AML-193 (cell line): ENCODE measurements at regions not wholly inside any gene's neighbourhood (a gene's known extent, or its start where the extent isn't known, plus 50 kb on each side); places are given as distances from the start of the nearest gene placed in this dataset.
"Not testable (repeated sequence)": the region's sequence is repeated elsewhere in the genome, so short reads cannot be mapped to it uniquely, and the experiment has no call there.

Source experiments
- DNase-seq, 2 experiments: peaks; one replicate each; lab custom pipeline; 2025; lab: John Stamatoyannopoulos, UW

GRCh38 chr9:90147426-90147825 lies 495.2 kb downstream of the DIRAS2 start:
- no peak for DNase-seq

DNA sequence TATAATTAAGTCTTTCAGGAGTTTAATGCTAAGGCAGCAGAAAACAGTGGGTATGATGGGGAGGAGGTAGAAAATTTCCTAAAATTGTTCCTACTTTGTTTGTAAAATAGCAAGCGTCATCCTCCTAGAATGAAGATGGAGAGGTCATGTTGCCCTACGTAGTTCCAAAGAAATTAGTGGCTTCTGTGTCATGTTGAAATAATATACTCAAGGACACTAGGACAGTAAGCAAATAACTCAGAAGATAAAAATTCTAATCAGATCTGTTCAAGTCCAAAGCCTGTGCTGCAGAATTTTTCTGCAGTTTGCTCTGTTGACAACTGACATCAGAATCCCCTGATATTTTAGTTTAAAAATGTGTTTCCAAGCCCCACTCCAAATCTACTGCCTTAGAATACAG lies 486.3 kb downstream of the DIRAS2 start:
- DNase-seq = no peak

GRCh38 chr9:90162326-90162725 lies 480.3 kb downstream of the DIRAS2 start:
- no peak for DNase-seq

DNA sequence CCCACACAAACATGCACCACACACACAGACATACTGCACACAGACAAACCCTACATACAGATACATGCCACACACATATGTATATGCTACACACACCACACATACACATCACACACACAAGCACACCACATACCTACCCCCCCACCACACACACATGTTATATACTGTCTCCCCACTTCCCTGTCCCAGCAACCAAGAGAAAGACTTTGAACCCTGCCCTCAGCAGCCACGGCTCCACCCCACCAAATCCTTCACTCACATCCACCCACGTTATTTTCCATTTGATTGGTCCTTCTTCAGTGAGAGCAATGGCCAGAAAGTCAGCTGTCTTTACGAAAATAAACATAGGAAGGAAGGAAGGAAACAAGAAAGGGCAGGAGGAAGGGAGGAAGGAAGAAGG lies 479.8 kb downstream of the DIRAS2 start:
- no peak for DNase-seq

- DNase-seq = no peak
These were observed 477.3 kb downstream of the DIRAS2 start for GRCh38 chr9:90165281-90165680.

DNA sequence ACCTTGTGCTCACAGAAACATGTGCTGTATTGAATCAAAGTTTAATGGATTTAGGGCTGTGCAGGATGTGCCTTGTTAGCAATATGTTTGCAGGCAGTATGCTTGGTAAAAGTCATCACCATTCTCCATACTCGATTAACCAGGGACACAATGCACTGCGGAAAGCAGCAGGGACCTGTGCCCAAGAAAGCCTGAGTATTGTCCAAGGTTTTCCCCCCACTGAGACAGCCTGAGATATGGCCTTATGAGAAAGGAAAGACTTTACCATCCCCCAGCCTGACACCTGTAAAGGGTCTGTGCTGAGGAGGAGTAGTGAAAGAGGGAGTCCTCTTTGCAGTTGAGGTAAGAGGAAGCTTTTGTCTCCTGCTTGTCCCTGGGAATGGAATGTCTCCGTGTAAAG lies 476.2 kb downstream of the DIRAS2 start:
- not testable (repeated sequence) for DNase-seq

- DNase-seq = no peak
These were observed 474.7 kb downstream of the DIRAS2 start for GRCh38 chr9:90167914-90168313.

- DNase-seq = no peak
These were observed 473.1 kb downstream of the DIRAS2 start for GRCh38 chr9:90169490-90169889.

DNA sequence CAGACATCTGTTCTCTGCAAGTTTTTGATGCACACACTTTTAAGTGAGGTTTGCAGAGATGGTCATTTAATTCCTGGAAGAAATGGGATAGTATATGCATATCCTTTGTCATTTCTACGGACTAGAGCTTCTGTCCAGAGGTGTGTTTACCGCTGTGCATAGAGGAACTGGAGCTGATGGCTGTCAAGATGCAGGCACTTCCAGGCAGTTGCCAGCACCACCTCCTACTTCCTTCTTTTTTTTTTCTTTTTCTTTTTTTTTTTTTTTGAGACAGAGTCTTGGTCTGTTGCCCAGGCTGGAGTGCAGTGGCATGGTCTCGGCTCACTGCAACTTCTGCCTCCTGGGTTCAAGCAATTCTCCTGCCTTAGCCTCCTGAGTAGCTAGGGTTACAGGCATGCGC lies 468.7 kb downstream of the DIRAS2 start:
- DNase-seq = not testable (repeated sequence)

GRCh38 chr9:90174346-90174745 lies 468.3 kb downstream of the DIRAS2 start:
- DNase-seq = not testable (repeated sequence)

DNA sequence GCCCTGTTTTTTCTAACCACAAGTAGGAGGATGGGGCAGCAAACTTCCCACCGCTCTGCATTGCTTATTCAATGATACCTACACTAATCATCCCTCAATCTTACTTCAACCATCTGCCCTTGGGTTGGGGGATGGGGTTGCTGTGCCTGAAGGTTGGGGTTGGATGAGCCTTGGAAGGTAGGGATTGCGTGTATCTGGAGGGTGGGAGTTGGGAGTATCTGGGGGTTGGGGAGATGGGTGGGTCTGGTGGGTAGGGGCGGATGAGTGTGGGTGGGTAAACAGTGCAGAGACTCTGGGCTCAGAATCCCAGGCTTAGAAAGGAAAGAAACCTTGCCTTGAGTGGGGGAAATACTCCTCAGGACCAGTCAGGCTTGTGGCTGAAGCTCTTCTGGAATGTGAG lies 467.4 kb downstream of the DIRAS2 start:
- DNase-seq = no peak

GRCh38 chr9:90175865-90176264 lies 466.8 kb downstream of the DIRAS2 start:
- no peak for DNase-seq

DNA sequence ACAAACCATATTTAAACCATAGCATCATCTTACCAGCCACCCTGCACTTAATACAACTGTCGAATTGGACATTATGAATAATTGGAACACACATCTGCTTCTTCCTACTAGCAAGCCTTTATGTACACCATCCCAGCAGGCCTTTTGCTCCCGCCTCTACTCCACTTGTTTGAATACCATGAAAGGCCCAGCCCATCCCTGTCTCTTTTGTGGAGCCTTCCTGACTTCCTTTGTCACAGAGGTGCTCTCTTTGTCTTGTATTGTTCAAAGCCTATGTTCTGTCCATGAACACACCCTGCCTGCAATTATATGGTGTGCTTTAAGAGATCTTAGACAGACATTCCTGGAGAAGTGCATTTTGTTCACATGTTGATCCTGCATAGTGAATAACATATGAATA lies 465.7 kb downstream of the DIRAS2 start:
- DNase-seq = no peak

DNA sequence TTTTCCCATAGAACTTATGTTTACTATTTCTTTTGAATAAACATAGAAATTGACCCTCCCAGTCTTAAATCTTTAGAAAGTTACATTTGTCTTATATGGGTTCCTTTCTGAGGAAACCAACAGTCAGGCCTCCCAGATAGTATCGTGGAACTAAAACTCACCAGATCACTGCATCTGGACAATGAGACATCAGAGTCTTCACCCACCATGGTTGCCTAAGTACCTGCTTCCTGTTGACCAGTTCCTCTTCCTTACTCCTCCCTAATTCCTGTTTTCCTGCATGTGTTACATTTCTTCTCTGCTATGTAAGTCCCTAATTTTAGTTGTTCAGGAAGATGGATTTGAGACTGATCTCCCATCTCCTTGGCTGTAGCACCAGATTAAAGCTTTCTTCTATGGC lies 462.2 kb downstream of the DIRAS2 start:
- DNase-seq = no peak

GRCh38 chr9:90188656-90189055 lies 454.0 kb downstream of the DIRAS2 start:
- no peak for DNase-seq

GRCh38 chr9:90189306-90189705 lies 453.3 kb downstream of the DIRAS2 start:
- DNase-seq = peak in 1 of 2 experiments; percentile 5

DNA sequence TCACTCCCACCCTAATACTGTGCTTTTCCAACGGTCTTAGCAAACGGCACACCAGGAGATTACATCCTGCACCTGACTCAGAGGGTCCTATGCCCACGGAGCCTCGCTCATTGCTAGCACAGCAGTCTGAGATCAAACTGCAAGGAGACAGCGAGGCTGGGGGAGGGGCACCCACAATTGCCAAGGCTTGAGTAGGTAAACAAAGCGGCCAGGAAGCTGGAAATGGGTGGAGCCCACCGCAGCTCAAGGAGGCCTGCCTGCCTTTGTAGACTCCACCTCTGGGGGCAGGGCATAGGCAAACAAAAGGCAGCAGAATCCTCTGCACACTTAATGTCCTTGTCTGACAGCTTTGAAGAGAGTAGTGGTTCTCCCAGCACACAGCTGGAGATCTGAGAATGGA lies 450.2 kb downstream of the DIRAS2 start:
- not testable (repeated sequence) for DNase-seq

GRCh38 chr9:90198956-90199355 lies 443.7 kb downstream of the DIRAS2 start:
- no peak for DNase-seq

- no peak for DNase-seq
These were observed 440.9 kb downstream of the DIRAS2 start for GRCh38 chr9:90201766-90202165.

DNA sequence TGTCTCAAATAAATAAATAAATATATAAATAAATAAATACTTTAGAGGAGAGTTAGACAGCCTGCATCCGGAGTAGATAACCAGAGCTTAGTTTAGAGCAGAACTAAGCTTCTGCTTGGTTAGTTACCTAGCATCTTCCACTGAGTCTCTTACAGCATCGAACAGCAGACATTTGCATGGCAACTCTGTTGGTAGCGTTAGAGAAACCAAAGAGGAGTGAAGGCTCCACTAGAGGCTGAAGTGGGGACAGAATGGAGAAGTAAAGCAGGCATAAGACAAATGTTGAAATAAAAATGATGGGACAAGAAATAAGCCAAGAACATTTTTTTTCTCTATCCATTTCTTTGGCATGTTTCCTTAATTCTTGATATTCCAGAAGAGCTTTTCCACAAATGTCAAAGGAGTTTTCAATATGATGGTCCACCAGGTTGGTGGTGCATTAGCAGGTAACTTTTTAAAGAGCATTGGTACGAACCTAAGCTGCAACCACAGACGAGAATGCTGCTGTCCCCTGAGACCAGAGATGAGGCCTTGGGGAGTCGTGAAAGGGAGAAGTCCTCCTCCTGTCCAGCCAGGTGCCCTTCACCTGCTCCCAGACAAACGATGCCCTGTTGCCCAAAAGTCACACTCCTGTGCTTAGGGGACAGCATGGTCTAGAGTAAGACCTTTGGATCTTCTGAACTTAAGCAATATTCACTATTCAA lies 438.3 kb downstream of the DIRAS2 start:
- DNase-seq = no peak

GRCh38 chr9:90213045-90213444 lies 429.6 kb downstream of the DIRAS2 start:
- DNase-seq = not testable (repeated sequence)

DNA sequence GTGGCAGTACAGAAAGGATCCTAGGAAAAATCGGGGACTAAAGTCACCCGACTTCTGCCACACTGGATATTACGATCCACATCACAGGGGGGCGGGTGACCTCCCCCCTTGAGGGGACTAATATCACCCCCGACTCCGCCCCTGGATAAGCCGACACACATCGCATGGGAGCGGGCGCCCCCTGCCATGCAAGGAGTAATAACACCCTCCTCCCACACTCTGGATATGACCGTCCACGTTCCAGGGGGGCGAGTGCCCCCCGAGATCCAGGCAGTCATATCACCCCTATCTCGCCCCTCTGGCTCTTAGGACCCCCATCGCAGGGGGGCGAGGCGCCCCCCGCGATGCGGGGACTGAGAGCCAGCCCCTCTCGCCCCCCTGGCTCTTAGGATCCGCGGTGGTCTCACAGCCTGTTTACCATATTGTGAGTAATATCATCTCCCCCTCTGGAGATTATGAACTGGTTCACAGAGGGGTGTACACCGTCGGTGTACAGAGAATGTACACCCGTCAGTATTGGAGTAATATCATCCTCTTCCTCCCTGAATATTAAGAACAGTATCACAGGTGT lies 423.0 kb downstream of the DIRAS2 start:
- DNase-seq = no peak

GRCh38 chr9:90221899-90222298 lies 420.7 kb downstream of the DIRAS2 start:
- DNase-seq = not testable (repeated sequence)

DNA sequence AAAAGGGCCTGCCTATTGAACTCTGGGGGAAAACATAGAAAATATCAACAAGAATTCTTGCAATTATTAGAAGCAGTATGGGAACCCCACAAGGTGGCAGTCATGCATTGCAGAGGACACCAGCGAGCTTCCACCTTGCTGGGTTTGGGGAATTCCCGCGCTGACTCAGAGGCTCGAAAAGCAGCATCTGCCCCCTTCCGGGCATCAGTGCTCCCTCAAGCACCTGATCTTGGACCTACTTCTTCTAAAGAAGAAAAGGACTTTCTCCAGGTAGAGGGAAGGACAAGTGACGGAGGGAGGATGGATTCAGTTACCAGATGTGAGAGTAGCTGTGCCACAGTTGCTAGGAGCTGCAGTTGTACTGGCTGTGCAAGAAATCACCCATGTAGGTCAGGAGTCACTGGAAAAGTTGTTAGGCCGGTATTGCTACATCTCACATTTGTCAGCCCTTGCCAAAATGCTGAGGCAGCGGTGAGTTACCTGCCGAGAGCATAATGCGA lies 415.7 kb downstream of the DIRAS2 start:
- peak; percentile 33 to 48 for DNase-seq
